ENCODE measurements at regions not wholly inside any gene's neighbourhood (a gene's known extent, or its start where the extent isn't known, plus 50 kb on each side); places are given as distances from the start of the nearest gene placed in this dataset.

GRCh38 chr18:61736133-61736532 lies 156.7 kb downstream of the RNF152 start:
- TF ChIP-seq CTCF (IDR thresholded peaks at IDR 0.05; ENCODE audit: low read depth, low read length, missing input control) (no peak), REST (IDR thresholded peaks at IDR 0.05) (no peak), HNF4A (conservative IDR thresholded peaks at IDR 0.05) (no peak), YY1 (IDR thresholded peaks at IDR 0.05) (no peak), ZBTB33 (IDR thresholded peaks at IDR 0.05) (no peak), FOXA1 (IDR thresholded peaks at IDR 0.05) (no peak), RAD21 (IDR thresholded peaks at IDR 0.05) (no peak), MAX (IDR thresholded peaks at IDR 0.05) (no peak), GABPA (IDR thresholded peaks at IDR 0.05 in 1 of 2, conservative IDR thresholded peaks at IDR 0.05 in 1 of 2) (no peak), EGR1 (IDR thresholded peaks at IDR 0.05; ENCODE audit: low read depth in 2 of 2) (no peak), TAF1 (conservative IDR thresholded peaks at IDR 0.05) (no peak), JUND (IDR thresholded peaks at IDR 0.05) (no peak), ATF3 (IDR thresholded peaks at IDR 0.05) (no peak), SP1 (IDR thresholded peaks at IDR 0.05) (no peak)

All from liver (tissue), 3 donors.